ENCODE measurements at regions not wholly inside any gene's neighbourhood (a gene's known extent, or its start where the extent isn't known, plus 50 kb on each side); places are given as distances from the start of the nearest gene placed in this dataset.

DNA sequence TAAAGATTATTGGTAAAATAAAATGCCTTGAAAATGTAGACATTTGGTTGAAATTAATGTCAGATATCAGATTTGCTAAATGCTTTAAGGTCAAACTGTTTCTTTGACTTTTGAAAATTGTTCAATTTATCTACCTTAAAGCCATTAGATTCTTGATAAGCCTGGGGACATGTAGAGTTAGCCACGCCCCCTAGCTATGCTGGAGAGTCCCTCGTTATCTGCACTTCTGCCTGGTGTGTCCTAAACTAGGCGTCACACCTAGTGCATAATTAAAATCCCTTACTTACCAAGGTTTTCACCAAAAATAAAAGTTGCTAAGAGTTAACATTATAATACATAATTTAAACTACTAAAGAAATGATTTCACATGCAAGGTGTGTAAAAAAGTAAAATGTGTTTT is 79.5 kb downstream of the EGLN3 start:
- no peak for TF ChIP-seq POLR2A (IDR thresholded peaks at IDR 0.05)
- TF ChIP-seq, protein P1, sequence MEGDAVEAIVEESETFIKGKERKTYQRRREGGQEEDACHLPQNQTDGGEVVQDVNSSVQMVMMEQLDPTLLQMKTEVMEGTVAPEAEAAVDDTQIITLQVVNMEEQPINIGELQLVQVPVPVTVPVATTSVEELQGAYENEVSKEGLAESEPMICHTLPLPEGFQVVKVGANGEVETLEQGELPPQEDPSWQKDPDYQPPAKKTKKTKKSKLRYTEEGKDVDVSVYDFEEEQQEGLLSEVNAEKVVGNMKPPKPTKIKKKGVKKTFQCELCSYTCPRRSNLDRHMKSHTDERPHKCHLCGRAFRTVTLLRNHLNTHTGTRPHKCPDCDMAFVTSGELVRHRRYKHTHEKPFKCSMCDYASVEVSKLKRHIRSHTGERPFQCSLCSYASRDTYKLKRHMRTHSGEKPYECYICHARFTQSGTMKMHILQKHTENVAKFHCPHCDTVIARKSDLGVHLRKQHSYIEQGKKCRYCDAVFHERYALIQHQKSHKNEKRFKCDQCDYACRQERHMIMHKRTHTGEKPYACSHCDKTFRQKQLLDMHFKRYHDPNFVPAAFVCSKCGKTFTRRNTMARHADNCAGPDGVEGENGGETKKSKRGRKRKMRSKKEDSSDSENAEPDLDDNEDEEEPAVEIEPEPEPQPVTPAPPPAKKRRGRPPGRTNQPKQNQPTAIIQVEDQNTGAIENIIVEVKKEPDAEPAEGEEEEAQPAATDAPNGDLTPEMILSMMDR (IDR thresholded peaks at IDR 0.05), result no peak
- Histone ChIP-seq H3K4me3 (no peak overlapping the region), H3K9me3 (peaks cover 0 to 22% (median 10%) of the 10 kb centered on the region in 12 donors), H3K4me1 (no peaks in the 10 kb centered on the region), H3K36me3 (no peaks in the 10 kb centered on the region), H3K27ac (no peak overlapping the region), H3K27me3 (no peaks in the 10 kb centered on the region)
- intact Hi-C loops (cut with DNase I), result no loop called here
- DNase-seq (no peak), ATAC-seq (no peak)
- 74 to 92% (median 83%) methylated on average over 3 of the region's 3 CpGs for WGBS, 4 donors

DNA sequence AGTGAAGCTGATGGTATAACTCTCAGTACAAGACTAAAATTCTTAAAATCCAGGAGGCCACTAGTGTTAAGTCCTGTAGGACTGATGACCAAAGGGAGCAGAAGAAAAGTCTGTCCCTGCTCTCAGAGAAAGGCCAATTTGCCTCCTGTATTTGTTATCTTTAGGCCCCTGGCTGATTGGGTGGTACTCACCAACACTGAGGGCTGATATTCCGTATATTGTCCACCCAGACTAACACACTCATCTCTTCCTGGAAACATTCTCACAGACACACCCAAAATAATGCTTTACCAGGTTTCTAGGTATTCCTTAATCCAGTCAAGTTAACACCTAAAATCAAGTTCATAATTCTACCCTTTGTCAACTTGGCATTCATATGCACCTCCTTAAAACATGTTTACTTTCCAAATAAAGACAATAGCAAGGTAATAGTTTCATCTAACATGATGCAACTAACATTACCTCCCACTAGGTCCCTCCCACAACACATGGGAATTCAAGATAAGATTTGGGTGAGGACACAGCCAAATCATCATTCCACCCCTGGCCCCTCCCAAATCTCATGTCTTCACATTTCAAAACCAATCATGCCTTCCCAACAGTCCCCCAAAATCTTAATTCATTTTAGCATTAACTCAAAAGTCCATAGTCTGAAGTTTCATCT is 84.3 kb downstream of the EGLN3 start:
- WGBS, 4 donors, result 87 to 96% (median 92%) methylated on average over 1 of the region's 1 CpG
- no peak for ATAC-seq

DNA sequence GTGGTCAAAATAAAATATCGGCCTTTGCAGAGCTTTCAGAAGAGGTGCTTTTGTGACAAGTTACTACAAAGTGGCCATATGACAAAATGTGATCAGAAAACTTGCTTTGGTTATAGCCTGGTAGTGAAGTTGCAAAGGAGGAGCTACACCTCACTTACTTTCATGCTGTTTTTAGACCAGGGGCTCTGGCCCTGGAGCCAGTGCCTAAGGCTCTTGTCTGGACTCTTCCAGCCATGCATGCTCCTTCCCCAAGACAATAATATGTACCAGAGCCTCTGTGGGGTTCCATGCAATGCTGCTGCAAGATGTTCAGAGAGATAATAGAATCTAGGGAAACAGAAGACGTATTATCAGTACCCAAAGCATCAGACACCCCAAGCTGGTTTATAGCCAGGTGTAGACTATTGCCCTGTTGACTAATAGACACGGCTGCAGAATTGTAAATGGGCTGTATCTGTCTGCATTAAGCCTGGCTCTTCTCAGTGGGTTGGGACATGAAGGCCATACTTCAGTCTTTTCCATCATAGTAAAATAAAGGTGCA is 88.5 kb downstream of the EGLN3 start:
- ATAC-seq, result no peak
- 90 to 97% (median 93%) methylated on average over 3 of the region's 3 CpGs for WGBS, 4 donors
- no peaks in the 10 kb centered on the region for H3K36me3 ChIP-seq
- no peaks in the 10 kb centered on the region for H3K27me3 ChIP-seq
- intact Hi-C loops (cut with DNase I), result no loop called here
- no peak overlapping the region for H3K27ac ChIP-seq
- no peak for DNase-seq
- H3K4me3 ChIP-seq, result no peak overlapping the region
- TF ChIP-seq, protein P1 (IDR thresholded peaks at IDR 0.05), result no peak
- no peak for TF ChIP-seq POLR2A (IDR thresholded peaks at IDR 0.05)
- no peaks in the 10 kb centered on the region for H3K4me1 ChIP-seq
- H3K9me3 ChIP-seq, result no peaks in the 10 kb centered on the region

More for the DNA sequence above, 84.3 kb downstream of the EGLN3 start:
- DNase-seq, result no peak
- Histone ChIP-seq H3K27me3 (no peaks in the 10 kb centered on the region), H3K9me3 (no peaks in the 10 kb centered on the region), H3K27ac (no peak overlapping the region), H3K4me3 (no peak overlapping the region), H3K36me3 (no peaks in the 10 kb centered on the region), H3K4me1 (no peaks in the 10 kb centered on the region)
- no peak for TF ChIP-seq POLR2A (IDR thresholded peaks at IDR 0.05)
- TF ChIP-seq, protein P1 (IDR thresholded peaks at IDR 0.05), result no peak
- intact Hi-C loops (cut with DNase I), result no loop called here

DNA sequence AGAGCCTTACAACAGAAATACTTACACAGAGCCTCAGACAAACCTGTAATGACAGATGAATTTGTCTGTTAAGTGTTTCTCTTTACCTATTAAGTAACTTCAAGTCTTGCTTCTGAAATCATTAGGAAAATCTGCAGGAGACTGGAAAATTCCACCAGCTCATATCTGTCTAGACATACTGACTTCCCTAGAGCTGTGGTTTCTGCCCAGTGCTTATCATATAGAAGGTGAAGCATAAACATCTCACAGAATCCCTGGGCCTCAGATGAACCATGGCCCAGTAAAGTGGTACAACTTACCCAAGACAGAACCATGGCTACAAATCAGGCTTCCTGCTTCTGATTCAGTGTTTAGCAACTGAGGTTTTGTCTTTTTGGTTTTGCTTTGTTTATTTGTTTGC is 91.6 kb downstream of the EGLN3 start:
- no peak for ATAC-seq
- no peaks in the 10 kb centered on the region for H3K9me3 ChIP-seq
- intact Hi-C loops (cut with DNase I), result loop anchor here in 1 of 10 donors (5.0 kb wide), 1 partner anchor 43 kb away; no protein-coding TSS in a partner anchor
- no peak overlapping the region for H3K4me3 ChIP-seq
- H3K27ac ChIP-seq, result no peak overlapping the region
- no peaks in the 10 kb centered on the region for H3K36me3 ChIP-seq
- H3K4me1 ChIP-seq, result no peaks in the 10 kb centered on the region
- DNase-seq, result no peak
- TF ChIP-seq, protein P1 (IDR thresholded peaks at IDR 0.05), result no peak
- no peak for TF ChIP-seq POLR2A (IDR thresholded peaks at IDR 0.05)
- no peaks in the 10 kb centered on the region for H3K27me3 ChIP-seq
